ENCODE measurements at regions not wholly inside any gene's neighbourhood (a gene's known extent, or its start where the extent isn't known, plus 50 kb on each side); places are given as distances from the start of the nearest gene placed in this dataset.

DNA sequence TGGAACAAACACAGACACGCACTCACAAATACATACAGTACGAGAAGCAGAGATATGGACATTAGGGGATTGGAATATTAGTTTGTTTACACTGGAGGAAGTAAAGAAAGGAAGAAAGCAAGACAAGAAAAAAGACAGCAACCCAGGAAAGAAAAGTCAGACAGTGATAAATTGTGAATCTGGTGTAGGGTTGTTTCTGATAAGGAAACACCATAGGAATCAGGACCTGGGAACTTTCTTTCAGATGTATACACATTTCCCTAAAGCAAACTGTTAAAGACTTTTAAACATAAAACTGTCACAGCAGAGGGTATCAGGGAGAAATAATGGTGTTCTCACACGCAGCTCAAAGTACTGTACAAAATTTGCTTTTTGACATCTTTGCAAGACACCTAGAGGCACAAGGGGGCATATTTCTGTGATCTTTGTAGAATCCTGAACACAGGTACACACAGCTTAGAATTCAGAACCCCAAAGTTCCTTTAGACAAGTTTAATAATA lies 153.7 kb downstream of the TUSC7 start:
- intact Hi-C loops (cut with micrococcal nuclease; ENCODE audit: unreplicated experiment) = loop anchor here (10.0 kb wide), 1 partner anchor 661 kb away; no protein-coding TSS in a partner anchor
- Mint-ChIP-seq H3K36me3 (ENCODE audit: insufficient read depth, unreplicated experiment) (no peaks in the 10 kb centered on the region), H3K4me1 (ENCODE audit: low read depth, unreplicated experiment) (no peaks in the 10 kb centered on the region), H3K9me3 (ENCODE audit: unreplicated experiment) (no peaks in the 10 kb centered on the region), H3K27me3 (ENCODE audit: insufficient read depth, unreplicated experiment) (no peaks in the 10 kb centered on the region), H3K4me3 (ENCODE audit: unreplicated experiment) (no peak overlapping the region), H3K27ac (ENCODE audit: unreplicated experiment) (no peak overlapping the region)
- no peaks in the 10 kb centered on the region for H3K9me3 ChIP-seq
- no peak for DNase-seq
- CTCF ChIA-PET = interaction anchor here (0.7 kb wide), 1 partner anchor 195 kb away, joined by 3 read pairs; no protein-coding TSS in a partner anchor
- no peaks in the 10 kb centered on the region for H3K27me3 ChIP-seq (replicated peaks; ENCODE audit: control insufficient read depth, insufficient read depth, low read length)
- TF ChIP-seq, protein P1, sequence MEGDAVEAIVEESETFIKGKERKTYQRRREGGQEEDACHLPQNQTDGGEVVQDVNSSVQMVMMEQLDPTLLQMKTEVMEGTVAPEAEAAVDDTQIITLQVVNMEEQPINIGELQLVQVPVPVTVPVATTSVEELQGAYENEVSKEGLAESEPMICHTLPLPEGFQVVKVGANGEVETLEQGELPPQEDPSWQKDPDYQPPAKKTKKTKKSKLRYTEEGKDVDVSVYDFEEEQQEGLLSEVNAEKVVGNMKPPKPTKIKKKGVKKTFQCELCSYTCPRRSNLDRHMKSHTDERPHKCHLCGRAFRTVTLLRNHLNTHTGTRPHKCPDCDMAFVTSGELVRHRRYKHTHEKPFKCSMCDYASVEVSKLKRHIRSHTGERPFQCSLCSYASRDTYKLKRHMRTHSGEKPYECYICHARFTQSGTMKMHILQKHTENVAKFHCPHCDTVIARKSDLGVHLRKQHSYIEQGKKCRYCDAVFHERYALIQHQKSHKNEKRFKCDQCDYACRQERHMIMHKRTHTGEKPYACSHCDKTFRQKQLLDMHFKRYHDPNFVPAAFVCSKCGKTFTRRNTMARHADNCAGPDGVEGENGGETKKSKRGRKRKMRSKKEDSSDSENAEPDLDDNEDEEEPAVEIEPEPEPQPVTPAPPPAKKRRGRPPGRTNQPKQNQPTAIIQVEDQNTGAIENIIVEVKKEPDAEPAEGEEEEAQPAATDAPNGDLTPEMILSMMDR (IDR thresholded peaks at IDR 0.05; ENCODE audit: insufficient read depth in 1 of 2, low read depth in 1 of 2, low read length in 1 of 2, severe bottlenecking in 1 of 2, unreplicated experiment in 1 of 2) = no peak
- H3K4me1 ChIP-seq = no peaks in the 10 kb centered on the region
- H3K4me3 ChIP-seq (ENCODE audit: low read depth, low read length) = no peak overlapping the region
- no peaks in the 10 kb centered on the region for H3K36me3 ChIP-seq (ENCODE audit: control insufficient read depth, insufficient read depth, low read length)
- POLR2A ChIA-PET = no interaction called here
- BruUV-seq (replicated peaks) = no TSS peak

GRCh38 chr3:116863822-116864589 lies 154.4 kb downstream of the TUSC7 start:
- POLR2A ChIA-PET = no interaction called here
- no peaks in the 10 kb centered on the region for H3K36me3 Mint-ChIP-seq (ENCODE audit: insufficient read depth, unreplicated experiment)
- no peak overlapping the region for H3K27ac Mint-ChIP-seq (ENCODE audit: unreplicated experiment)
- DNase-seq = peak in 1 of 2 experiments; percentile 14
- no peaks in the 10 kb centered on the region for H3K9me3 Mint-ChIP-seq (ENCODE audit: unreplicated experiment)
- Histone ChIP-seq H3K27me3 (replicated peaks; ENCODE audit: control insufficient read depth, insufficient read depth, low read length) (no peaks in the 10 kb centered on the region), H3K36me3 (ENCODE audit: control insufficient read depth, insufficient read depth, low read length) (no peaks in the 10 kb centered on the region), H3K4me1 (no peaks in the 10 kb centered on the region), H3K4me3 (ENCODE audit: low read depth, low read length) (no peak overlapping the region), H3K9me3 (no peaks in the 10 kb centered on the region)
- CTCF ChIA-PET = interaction anchor here (0.7 kb wide), 1 partner anchor 194 kb away, joined by 3 read pairs; no protein-coding TSS in a partner anchor
- TF ChIP-seq, protein P1 (IDR thresholded peaks at IDR 0.05; ENCODE audit: insufficient read depth in 1 of 2, low read depth in 1 of 2, low read length in 1 of 2, severe bottlenecking in 1 of 2, unreplicated experiment in 1 of 2) = peak in 1 of 2 experiments; percentile 25
- no peaks in the 10 kb centered on the region for H3K4me1 Mint-ChIP-seq (ENCODE audit: low read depth, unreplicated experiment)
- no TSS peak for BruUV-seq (replicated peaks)
- no peaks in the 10 kb centered on the region for H3K27me3 Mint-ChIP-seq (ENCODE audit: insufficient read depth, unreplicated experiment)
- no peak overlapping the region for H3K4me3 Mint-ChIP-seq (ENCODE audit: unreplicated experiment)
- intact Hi-C loops (cut with micrococcal nuclease; ENCODE audit: unreplicated experiment) = loop anchor here (2.0 to 10.0 kb wide), 2 partner anchors 155 to 661 kb away; no protein-coding TSS in a partner anchor

DNA sequence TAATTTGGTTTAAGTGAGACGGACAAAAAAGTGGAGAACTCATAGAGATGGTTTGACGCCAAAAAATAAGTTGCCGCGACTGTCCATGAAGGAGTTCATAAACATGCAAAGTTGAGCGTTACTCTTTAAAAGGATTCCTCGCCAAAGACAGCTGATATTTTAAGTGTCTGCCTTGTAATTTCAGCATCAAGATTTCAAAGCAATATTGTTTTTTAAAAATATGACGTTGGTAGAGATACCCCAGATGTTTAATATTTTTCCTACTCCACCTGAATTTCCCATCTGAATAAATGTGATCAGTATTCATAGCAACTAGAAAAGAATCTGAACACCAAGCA lies 155.0 kb downstream of the TUSC7 start:
- H3K36me3 Mint-ChIP-seq (ENCODE audit: insufficient read depth, unreplicated experiment) = no peaks in the 10 kb centered on the region
- no peaks in the 10 kb centered on the region for H3K9me3 Mint-ChIP-seq (ENCODE audit: unreplicated experiment)
- Histone ChIP-seq H3K4me1 (no peaks in the 10 kb centered on the region), H3K4me3 (ENCODE audit: low read depth, low read length) (no peak overlapping the region), H3K27me3 (replicated peaks; ENCODE audit: control insufficient read depth, insufficient read depth, low read length) (no peaks in the 10 kb centered on the region), H3K36me3 (ENCODE audit: control insufficient read depth, insufficient read depth, low read length) (no peaks in the 10 kb centered on the region), H3K9me3 (no peaks in the 10 kb centered on the region)
- no peaks in the 10 kb centered on the region for H3K27me3 Mint-ChIP-seq (ENCODE audit: insufficient read depth, unreplicated experiment)
- H3K27ac Mint-ChIP-seq (ENCODE audit: unreplicated experiment) = no peak overlapping the region
- TF ChIP-seq, protein P1 (IDR thresholded peaks at IDR 0.05; ENCODE audit: insufficient read depth in 1 of 2, low read depth in 1 of 2, low read length in 1 of 2, severe bottlenecking in 1 of 2, unreplicated experiment in 1 of 2) = no peak
- H3K4me1 Mint-ChIP-seq (ENCODE audit: low read depth, unreplicated experiment) = no peaks in the 10 kb centered on the region
- ChIA-PET CTCF (no interaction called here), POLR2A (no interaction called here)
- DNase-seq = no peak
- no TSS peak for BruUV-seq (replicated peaks)
- H3K4me3 Mint-ChIP-seq (ENCODE audit: unreplicated experiment) = no peak overlapping the region
- intact Hi-C loops (cut with micrococcal nuclease; ENCODE audit: unreplicated experiment) = loop anchor here (2.0 to 10.0 kb wide), 2 partner anchors 154 to 660 kb away; no protein-coding TSS in a partner anchor
